GM13977 (cell line): ENCODE measurements at regions not wholly inside any gene's neighbourhood (a gene's known extent, or its start where the extent isn't known, plus 50 kb on each side); places are given as distances from the start of the nearest gene placed in this dataset.

Experiments used
- DNase-seq: peaks from one replicate; pipeline ENCODE4 v3.0.0; 2012; ENCODE audit warnings: low spot score
- in situ Hi-C: fragments of 300-500 bp; cut with MboI; formaldehyde crosslinking; loops from one replicate; pipeline ENCODE4 v1.12.0; 2022; ENCODE audit warnings: low sequenced_read_pairs, low pct_unique_long_range_greater_than_20kb, mixed read lengths, inconsistent platforms; ENCODE audit not compliant: unreplicated experiment
- TF ChIP-seq, protein P1 (sequence below): IDR thresholded peaks from 2 replicates; pipeline ENCODE4 v1.5.1; 2012; ENCODE audit warnings: mild to moderate bottlenecking, control low read depth; ENCODE audit not compliant: insufficient read depth; ENCODE audit errors: extremely low read depth, missing control alignments

DNA sequence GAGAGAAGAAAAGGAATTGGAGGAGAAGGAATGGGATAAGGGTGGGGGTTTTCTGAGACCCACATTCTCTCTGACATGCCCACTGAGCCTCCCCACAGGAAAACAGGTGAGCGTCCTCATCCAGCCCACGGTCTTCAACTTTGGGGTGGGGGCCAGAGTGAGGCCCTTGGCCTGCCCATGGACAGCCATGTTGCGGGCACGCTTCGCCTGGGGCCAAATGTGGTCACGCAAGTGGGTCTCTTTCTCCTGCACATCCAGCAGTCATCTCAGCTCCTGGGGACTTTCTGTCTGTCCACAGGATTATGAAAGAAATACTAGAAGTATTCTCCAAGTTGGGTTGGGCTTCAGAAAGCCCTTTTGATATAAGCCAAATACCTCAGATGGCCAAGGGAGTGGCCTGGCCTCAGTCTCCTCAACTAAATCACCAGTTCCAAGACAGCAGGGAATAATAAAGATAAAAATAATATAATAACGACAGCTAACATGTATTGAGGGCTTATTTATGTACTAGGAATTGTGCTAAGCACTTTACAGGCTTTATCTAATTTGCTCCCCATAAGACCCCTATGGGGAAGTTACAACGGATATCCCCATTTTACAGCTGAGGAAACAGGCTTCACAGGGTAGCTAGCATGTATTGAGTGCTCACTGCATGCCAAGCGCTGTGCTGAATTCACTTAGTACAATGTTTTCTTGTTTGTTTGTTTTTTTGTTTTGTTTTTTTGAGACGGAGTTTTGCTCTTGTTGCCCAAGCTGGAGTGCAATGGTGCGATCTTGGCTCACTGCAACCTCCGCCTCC lies 57.2 kb upstream of the LBX1 start:
- in situ Hi-C loops: loop anchor here (25.0 kb wide), 1 partner anchor 151 kb away; no protein-coding TSS in a partner anchor
- DNase-seq: no peak
- TF ChIP-seq, protein P1, sequence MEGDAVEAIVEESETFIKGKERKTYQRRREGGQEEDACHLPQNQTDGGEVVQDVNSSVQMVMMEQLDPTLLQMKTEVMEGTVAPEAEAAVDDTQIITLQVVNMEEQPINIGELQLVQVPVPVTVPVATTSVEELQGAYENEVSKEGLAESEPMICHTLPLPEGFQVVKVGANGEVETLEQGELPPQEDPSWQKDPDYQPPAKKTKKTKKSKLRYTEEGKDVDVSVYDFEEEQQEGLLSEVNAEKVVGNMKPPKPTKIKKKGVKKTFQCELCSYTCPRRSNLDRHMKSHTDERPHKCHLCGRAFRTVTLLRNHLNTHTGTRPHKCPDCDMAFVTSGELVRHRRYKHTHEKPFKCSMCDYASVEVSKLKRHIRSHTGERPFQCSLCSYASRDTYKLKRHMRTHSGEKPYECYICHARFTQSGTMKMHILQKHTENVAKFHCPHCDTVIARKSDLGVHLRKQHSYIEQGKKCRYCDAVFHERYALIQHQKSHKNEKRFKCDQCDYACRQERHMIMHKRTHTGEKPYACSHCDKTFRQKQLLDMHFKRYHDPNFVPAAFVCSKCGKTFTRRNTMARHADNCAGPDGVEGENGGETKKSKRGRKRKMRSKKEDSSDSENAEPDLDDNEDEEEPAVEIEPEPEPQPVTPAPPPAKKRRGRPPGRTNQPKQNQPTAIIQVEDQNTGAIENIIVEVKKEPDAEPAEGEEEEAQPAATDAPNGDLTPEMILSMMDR: no peak

DNA sequence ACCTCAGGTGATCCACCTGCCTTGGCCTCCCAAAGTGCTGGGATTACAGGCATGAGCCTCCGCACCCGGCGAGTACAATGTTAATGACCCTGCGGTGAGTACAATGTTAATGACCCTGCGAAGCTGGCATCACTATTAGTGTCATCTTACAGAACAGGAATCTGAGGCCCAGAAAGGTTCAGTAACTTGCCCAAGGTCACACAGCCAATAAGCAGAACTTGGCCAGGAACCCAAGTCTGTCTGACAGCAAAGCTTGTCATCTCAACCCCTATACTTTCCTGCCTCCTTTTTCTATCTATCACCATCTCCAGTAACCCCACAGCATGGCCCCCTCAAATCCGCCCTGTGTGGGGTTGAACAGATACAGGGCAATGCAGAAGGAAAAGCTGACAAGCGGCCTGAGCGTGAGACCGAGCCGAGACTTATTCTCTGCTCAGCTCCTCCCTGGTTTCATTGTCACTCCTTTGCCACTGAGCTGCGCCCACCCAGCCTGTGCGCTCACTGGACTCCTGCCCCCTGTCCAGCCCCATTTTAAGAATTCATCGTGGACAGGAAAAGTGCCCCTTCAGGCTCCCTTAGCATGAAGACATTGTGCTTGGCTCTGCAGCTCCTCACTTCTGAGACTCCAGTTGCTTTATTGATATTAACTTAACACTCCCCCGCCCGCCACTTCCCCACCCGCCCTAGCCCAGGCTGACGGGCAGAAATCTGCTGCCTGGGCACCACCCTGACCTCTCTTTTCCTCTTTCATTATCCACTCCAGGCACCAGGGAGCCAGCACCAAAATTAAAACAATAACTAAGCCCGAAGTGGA lies 58.1 kb upstream of the LBX1 start:
- TF ChIP-seq, protein P1: no peak
- no peak for DNase-seq
- in situ Hi-C loops: loop anchor here (25.0 kb wide), 1 partner anchor 150 kb away; no protein-coding TSS in a partner anchor

DNA sequence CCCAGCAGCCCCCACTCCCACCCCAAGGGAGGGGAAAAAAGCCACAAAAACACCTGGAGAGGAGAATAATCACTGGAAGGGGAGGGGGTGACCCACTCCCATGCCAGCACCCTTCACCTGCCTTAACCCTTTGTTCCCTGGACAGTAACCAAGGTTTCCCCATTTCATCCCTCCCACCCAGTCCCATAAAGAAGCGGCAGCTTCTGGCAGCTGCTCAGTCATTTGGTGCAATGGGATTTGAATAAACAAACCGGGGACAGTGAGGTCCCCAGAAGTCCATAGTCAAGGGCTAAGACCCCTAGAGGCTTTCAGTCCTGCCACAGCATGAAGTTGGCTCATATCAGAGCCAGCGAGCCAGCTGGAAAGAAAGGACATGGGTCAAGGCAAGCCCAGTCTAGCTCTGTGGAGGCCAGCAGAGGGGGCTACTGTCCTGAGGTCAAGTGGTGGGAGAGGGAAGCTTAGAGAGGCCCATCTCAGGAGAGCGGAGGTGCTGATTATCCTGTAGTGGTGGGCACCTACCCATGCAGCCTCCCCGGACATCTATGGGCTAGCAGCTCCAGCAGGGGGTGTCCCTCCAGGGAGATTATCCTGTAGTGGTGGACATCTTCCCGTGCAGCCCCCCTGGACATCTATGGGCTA lies 58.9 kb upstream of the LBX1 start:
- in situ Hi-C loops: loop anchor here (25.0 kb wide), 1 partner anchor 149 kb away; no protein-coding TSS in a partner anchor
- no peak for DNase-seq
- TF ChIP-seq, protein P1: no peak

- TF ChIP-seq, protein P1: no peak
- no peak for DNase-seq
- in situ Hi-C loops: loop anchor here (25.0 kb wide), 1 partner anchor 148 kb away; no protein-coding TSS in a partner anchor
Observed at GRCh38 chr10:101289541-101289940, 60.3 kb upstream of the LBX1 start.

- DNase-seq: no peak
- TF ChIP-seq, protein P1: no peak
- in situ Hi-C loops: loop anchor here (25.0 kb wide), 1 partner anchor 147 kb away; no protein-coding TSS in a partner anchor
Observed at GRCh38 chr10:101290431-101290830, 61.2 kb upstream of the LBX1 start.

GRCh38 chr10:101290881-101291280 lies 61.6 kb upstream of the LBX1 start:
- TF ChIP-seq, protein P1: no peak
- DNase-seq: no peak
- in situ Hi-C loops: loop anchor here (25.0 kb wide), 1 partner anchor 146 kb away; no protein-coding TSS in a partner anchor
